HEK293 (cell line): ENCODE measurements at regions not wholly inside any gene's neighbourhood (a gene's known extent, or its start where the extent isn't known, plus 50 kb on each side); places are given as distances from the start of the nearest gene placed in this dataset.

ENCODE experiments used
- CTCF ChIA-PET: fragments of 350-600 bp; formaldehyde crosslinking; extraction: SDS; loops from one replicate; lab custom pipeline; 2021; ENCODE audit warnings: antibody characterized with exemption; lab: Yijun Ruan, JAX
- POLR2A ChIA-PET: fragments of 300-600 bp; formaldehyde crosslinking; extraction: SDS; loops from one replicate; lab custom pipeline; 2020; ENCODE audit warnings: antibody characterized with exemption, inconsistent platforms; lab: Yijun Ruan, JAX
- H3K27ac ChIP-seq: fragments of 200-500 bp; sonication (Bioruptor generic); 2 replicates; pipeline ENCODE4 v1.5.1; 2014; ENCODE audit warnings: low read depth, low read length, control low read depth, inconsistent platforms; ENCODE audit errors: extremely low read depth
- H3K36me3 ChIP-seq, 2 experiments: fragments of 200-500 bp in 1 of 2; sonication (Bioruptor generic) in 1 of 2; 1 replicate in 1 of 2; 2 replicates in 1 of 2; pipeline ENCODE4 v1.5.1; 2014 to 2017; ENCODE audit warnings: inconsistent platforms in 2 of 2, low read length in 2 of 2; ENCODE audit not compliant: control insufficient read depth in 2 of 2, insufficient read depth in 1 of 2
- H3K4me1 ChIP-seq: fragments of 200-500 bp; sonication (Bioruptor generic); 2 replicates; pipeline ENCODE4 v1.5.1; 2014; ENCODE audit warnings: mild to moderate bottlenecking, low read length, inconsistent platforms; ENCODE audit not compliant: control insufficient read depth, insufficient read depth
- H3K4me3 ChIP-seq: 2 replicates; pipeline ENCODE4 v1.5.1; 2011; ENCODE audit warnings: low read depth, mild to moderate bottlenecking, control low read depth, low read length, moderate library complexity
- H3K9me3 ChIP-seq: fragments of 200-500 bp; sonication (Bioruptor generic); 2 replicates; pipeline ENCODE4 v1.5.1; 2014; ENCODE audit warnings: low read depth, low read length, inconsistent platforms; ENCODE audit not compliant: control insufficient read depth, insufficient read depth
- IKZF3 ChIP-seq: fragments of 450-650 bp; IDR thresholded peaks from 2 replicates; pipeline ENCODE4 v1.5.0; 2018; ENCODE audit warnings: missing biosample characterization, mild to moderate bottlenecking, missing genetic modification characterization, moderate library complexity
- OVOL3 ChIP-seq: fragments of 450-650 bp; formaldehyde crosslinking; IDR thresholded peaks from 2 replicates; pipeline ENCODE4 v1.5.1; 2016; ENCODE audit warnings: missing biosample characterization, missing genetic modification characterization
- PRDM1 ChIP-seq: fragments of 450-650 bp; formaldehyde crosslinking; IDR thresholded peaks from 2 replicates; pipeline ENCODE4; 2016; ENCODE audit warnings: missing biosample characterization, missing genetic modification characterization
- TRIM28 ChIP-seq: IDR thresholded peaks from 2 replicates; pipeline ENCODE4 v1.6.1; 2011; ENCODE audit warnings: low read length, control low read depth, borderline replicate concordance
- ZNF404 ChIP-seq: fragments of 450-650 bp; formaldehyde crosslinking; IDR thresholded peaks from 2 replicates; pipeline ENCODE4 v1.5.1; 2017; ENCODE audit warnings: missing biosample characterization, missing genetic modification characterization
- ZNF426 ChIP-seq: fragments of 450-650 bp; formaldehyde crosslinking; IDR thresholded peaks from 2 replicates; pipeline ENCODE4 v1.5.1; 2017; ENCODE audit warnings: missing biosample characterization, missing genetic modification characterization, mild to moderate bottlenecking, inconsistent platforms, moderate library complexity
- ZNF433 ChIP-seq: fragments of 450-650 bp; formaldehyde crosslinking; IDR thresholded peaks from 2 replicates; pipeline ENCODE4 v1.5.1; 2016; ENCODE audit warnings: missing biosample characterization, missing genetic modification characterization, low read depth
- ZNF48 ChIP-seq: fragments of 450-650 bp; formaldehyde crosslinking; IDR thresholded peaks from 2 replicates; pipeline ENCODE4 v1.5.1; 2016; ENCODE audit warnings: missing biosample characterization, missing genetic modification characterization
- ZNF510 ChIP-seq: fragments of 450-650 bp; formaldehyde crosslinking; IDR thresholded peaks from 2 replicates; pipeline ENCODE4 v1.5.1; 2018; ENCODE audit warnings: mild to moderate bottlenecking, missing genetic modification characterization, missing biosample characterization; ENCODE audit not compliant: insufficient replicate concordance
- ZNF555 ChIP-seq: fragments of 450-650 bp; formaldehyde crosslinking; conservative IDR thresholded peaks from 2 replicates; pipeline ENCODE4 v1.5.1; 2017; ENCODE audit warnings: missing biosample characterization, mild to moderate bottlenecking, missing genetic modification characterization, inconsistent platforms
- ZNF561 ChIP-seq: fragments of 450-650 bp; IDR thresholded peaks from 2 replicates; pipeline ENCODE4 v1.5.1; 2018; ENCODE audit warnings: missing biosample characterization, missing genetic modification characterization, borderline replicate concordance
- ZNF707 ChIP-seq: fragments of 450-650 bp; formaldehyde crosslinking; IDR thresholded peaks from 2 replicates; pipeline ENCODE4 v1.5.1; 2016; ENCODE audit warnings: missing biosample characterization, missing genetic modification characterization
- ZNF791 ChIP-seq: fragments of 450-650 bp; formaldehyde crosslinking; IDR thresholded peaks from 2 replicates; pipeline ENCODE4 v1.5.1; 2016; ENCODE audit warnings: missing biosample characterization, missing genetic modification characterization
- TF ChIP-seq, protein P1 (sequence below): fragments of 450-650 bp; formaldehyde crosslinking; IDR thresholded peaks from 2 replicates; pipeline ENCODE4 v1.5.1; 2017; ENCODE audit warnings: missing biosample characterization, mild to moderate bottlenecking, missing genetic modification characterization, moderate library complexity
- TF ChIP-seq, protein P2 (sequence below): fragments of 450-650 bp; formaldehyde crosslinking; IDR thresholded peaks from 2 replicates; pipeline ENCODE4 v1.5.1; 2017; ENCODE audit warnings: missing biosample characterization, missing genetic modification characterization
- TF ChIP-seq, protein P3 (sequence below): fragments of 450-650 bp; formaldehyde crosslinking; IDR thresholded peaks from 2 replicates; pipeline ENCODE4 v1.5.1; 2016; ENCODE audit warnings: missing biosample characterization, missing genetic modification characterization
- TF ChIP-seq, protein P4 (sequence below): fragments of 450-650 bp; formaldehyde crosslinking; IDR thresholded peaks from 2 replicates; pipeline ENCODE4 v1.5.1; 2016; ENCODE audit warnings: missing biosample characterization, missing genetic modification characterization
- TF ChIP-seq, protein P5 (sequence below): fragments of 450-650 bp; formaldehyde crosslinking; IDR thresholded peaks from 2 replicates; pipeline ENCODE4 v1.5.1; 2016; ENCODE audit warnings: missing biosample characterization, missing genetic modification characterization
- TF ChIP-seq, protein P6 (sequence below): fragments of 450-650 bp; formaldehyde crosslinking; conservative IDR thresholded peaks from 2 replicates; pipeline ENCODE4 v1.5.1; 2016; ENCODE audit warnings: low read depth, missing biosample characterization, missing genetic modification characterization
- TF ChIP-seq, protein P7 (sequence below): fragments of 450-650 bp; formaldehyde crosslinking; IDR thresholded peaks from 2 replicates; pipeline ENCODE4 v1.5.0; 2017; ENCODE audit warnings: missing biosample characterization, missing genetic modification characterization, borderline replicate concordance

DNA sequence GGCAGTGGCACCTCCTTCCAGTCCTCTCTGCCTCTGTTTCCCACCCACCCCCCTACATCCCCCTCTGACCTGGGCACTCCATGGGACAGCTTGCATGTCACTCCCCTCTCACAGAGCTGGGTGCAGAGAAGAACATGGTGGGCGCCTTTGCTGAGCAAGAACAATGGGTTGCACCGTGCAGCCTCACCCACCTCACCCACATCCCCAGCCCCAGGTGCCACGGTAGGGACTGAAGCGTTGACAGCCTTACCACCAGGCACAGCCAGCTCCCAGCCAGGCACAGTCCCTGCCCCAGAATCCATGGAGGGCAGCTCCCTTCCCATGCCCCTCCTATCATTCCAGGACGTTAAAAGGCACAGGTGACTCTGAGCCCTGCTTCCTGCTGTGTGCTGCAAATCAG, 93.1 kb upstream of the VSTM2B start:
- TF ChIP-seq ZNF426 (tag by site-specific recombination) (no peak), ZNF555 (no peak), ZNF791 (tag by site-specific recombination) (no peak), ZNF707 (tag by site-specific recombination) (no peak), PRDM1 (no peak), IKZF3 (no peak), ZNF510 (tag by site-specific recombination) (no peak), ZNF433 (tag by site-specific recombination) (no peak), OVOL3 (tag by site-specific recombination) (no peak), ZNF404 (tag by site-specific recombination) (no peak), TRIM28 (no peak), ZNF48 (tag by site-specific recombination) (no peak), ZNF561 (tag by site-specific recombination) (no peak)
- TF ChIP-seq, protein P1, sequence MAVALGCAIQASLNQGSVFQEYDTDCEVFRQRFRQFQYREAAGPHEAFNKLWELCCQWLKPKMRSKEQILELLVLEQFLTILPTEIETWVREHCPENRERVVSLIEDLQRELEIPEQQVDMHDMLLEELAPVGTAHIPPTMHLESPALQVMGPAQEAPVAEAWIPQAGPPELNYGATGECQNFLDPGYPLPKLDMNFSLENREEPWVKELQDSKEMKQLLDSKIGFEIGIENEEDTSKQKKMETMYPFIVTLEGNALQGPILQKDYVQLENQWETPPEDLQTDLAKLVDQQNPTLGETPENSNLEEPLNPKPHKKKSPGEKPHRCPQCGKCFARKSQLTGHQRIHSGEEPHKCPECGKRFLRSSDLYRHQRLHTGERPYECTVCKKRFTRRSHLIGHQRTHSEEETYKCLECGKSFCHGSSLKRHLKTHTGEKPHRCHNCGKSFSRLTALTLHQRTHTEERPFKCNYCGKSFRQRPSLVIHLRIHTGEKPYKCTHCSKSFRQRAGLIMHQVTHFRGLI: no peak
- TF ChIP-seq, protein P2, sequence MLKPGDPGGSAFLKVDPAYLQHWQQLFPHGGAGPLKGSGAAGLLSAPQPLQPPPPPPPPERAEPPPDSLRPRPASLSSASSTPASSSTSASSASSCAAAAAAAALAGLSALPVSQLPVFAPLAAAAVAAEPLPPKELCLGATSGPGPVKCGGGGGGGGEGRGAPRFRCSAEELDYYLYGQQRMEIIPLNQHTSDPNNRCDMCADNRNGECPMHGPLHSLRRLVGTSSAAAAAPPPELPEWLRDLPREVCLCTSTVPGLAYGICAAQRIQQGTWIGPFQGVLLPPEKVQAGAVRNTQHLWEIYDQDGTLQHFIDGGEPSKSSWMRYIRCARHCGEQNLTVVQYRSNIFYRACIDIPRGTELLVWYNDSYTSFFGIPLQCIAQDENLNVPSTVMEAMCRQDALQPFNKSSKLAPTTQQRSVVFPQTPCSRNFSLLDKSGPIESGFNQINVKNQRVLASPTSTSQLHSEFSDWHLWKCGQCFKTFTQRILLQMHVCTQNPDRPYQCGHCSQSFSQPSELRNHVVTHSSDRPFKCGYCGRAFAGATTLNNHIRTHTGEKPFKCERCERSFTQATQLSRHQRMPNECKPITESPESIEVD (tag by site-specific recombination): no peak
- TF ChIP-seq, protein P3, sequence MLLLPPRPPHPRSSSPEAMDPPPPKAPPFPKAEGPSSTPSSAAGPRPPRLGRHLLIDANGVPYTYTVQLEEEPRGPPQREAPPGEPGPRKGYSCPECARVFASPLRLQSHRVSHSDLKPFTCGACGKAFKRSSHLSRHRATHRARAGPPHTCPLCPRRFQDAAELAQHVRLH (tag by site-specific recombination): no peak
- TF ChIP-seq, protein P4, sequence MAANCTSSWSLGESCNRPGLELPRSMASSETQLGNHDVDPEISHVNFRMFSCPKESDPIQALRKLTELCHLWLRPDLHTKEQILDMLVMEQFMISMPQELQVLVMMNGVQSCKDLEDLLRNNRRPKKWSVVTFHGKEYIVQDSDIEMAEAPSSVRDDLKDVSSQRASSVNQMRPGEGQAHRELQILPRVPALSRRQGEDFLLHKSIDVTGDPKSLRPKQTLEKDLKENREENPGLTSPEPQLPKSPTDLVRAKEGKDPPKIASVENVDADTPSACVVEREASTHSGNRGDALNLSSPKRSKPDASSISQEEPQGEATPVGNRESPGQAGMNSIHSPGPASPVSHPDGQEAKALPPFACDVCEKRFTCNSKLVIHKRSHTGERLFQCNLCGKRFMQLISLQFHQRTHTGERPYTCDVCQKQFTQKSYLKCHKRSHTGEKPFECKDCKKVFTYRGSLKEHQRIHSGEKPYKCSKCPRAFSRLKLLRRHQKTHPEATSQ (tag by site-specific recombination): no peak
- TF ChIP-seq, protein P5, sequence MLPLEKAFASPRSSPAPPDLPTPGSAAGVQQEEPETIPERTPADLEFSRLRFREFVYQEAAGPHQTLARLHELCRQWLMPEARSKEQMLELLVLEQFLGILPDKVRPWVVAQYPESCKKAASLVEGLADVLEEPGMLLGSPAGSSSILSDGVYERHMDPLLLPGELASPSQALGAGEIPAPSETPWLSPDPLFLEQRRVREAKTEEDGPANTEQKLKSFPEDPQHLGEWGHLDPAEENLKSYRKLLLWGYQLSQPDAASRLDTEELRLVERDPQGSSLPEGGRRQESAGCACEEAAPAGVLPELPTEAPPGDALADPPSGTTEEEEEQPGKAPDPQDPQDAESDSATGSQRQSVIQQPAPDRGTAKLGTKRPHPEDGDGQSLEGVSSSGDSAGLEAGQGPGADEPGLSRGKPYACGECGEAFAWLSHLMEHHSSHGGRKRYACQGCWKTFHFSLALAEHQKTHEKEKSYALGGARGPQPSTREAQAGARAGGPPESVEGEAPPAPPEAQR (tag by site-specific recombination): no peak
- TF ChIP-seq, protein P6, sequence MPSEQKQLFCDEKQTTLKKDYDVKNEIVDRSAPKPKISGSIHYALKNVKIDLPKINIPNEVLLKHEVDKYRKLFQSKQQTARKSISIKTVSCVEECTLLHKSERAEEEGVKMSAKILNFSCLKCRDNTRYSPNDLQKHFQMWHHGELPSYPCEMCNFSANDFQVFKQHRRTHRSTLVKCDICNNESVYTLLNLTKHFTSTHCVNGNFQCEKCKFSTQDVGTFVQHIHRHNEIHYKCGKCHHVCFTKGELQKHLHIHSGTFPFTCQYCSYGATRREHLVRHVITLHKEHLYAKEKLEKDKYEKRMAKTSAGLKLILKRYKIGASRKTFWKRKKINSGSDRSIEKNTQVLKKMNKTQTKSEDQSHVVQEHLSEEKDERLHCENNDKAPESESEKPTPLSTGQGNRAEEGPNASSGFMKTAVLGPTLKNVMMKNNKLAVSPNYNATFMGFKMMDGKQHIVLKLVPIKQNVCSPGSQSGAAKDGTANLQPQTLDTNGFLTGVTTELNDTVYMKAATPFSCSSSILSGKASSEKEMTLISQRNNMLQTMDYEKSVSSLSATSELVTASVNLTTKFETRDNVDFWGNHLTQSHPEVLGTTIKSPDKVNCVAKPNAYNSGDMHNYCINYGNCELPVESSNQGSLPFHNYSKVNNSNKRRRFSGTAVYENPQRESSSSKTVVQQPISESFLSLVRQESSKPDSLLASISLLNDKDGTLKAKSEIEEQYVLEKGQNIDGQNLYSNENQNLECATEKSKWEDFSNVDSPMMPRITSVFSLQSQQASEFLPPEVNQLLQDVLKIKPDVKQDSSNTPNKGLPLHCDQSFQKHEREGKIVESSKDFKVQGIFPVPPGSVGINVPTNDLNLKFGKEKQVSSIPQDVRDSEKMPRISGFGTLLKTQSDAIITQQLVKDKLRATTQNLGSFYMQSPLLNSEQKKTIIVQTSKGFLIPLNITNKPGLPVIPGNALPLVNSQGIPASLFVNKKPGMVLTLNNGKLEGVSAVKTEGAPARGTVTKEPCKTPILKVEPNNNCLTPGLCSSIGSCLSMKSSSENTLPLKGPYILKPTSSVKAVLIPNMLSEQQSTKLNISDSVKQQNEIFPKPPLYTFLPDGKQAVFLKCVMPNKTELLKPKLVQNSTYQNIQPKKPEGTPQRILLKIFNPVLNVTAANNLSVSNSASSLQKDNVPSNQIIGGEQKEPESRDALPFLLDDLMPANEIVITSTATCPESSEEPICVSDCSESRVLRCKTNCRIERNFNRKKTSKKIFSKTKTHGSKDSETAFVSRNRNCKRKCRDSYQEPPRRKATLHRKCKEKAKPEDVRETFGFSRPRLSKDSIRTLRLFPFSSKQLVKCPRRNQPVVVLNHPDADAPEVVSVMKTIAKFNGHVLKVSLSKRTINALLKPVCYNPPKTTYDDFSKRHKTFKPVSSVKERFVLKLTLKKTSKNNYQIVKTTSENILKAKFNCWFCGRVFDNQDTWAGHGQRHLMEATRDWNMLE (tag by site-specific recombination): no peak
- TF ChIP-seq, protein P7, sequence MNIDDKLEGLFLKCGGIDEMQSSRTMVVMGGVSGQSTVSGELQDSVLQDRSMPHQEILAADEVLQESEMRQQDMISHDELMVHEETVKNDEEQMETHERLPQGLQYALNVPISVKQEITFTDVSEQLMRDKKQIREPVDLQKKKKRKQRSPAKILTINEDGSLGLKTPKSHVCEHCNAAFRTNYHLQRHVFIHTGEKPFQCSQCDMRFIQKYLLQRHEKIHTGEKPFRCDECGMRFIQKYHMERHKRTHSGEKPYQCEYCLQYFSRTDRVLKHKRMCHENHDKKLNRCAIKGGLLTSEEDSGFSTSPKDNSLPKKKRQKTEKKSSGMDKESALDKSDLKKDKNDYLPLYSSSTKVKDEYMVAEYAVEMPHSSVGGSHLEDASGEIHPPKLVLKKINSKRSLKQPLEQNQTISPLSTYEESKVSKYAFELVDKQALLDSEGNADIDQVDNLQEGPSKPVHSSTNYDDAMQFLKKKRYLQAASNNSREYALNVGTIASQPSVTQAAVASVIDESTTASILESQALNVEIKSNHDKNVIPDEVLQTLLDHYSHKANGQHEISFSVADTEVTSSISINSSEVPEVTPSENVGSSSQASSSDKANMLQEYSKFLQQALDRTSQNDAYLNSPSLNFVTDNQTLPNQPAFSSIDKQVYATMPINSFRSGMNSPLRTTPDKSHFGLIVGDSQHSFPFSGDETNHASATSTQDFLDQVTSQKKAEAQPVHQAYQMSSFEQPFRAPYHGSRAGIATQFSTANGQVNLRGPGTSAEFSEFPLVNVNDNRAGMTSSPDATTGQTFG (tag by site-specific recombination): no peak
- POLR2A ChIA-PET: no interaction called here
- no peaks in the 10 kb centered on the region for H3K36me3 ChIP-seq
- no peak overlapping the region for H3K27ac ChIP-seq
- CTCF ChIA-PET: interaction anchor here (0.6 kb wide), 1 partner anchor 177 kb away, joined by 3 read pairs; no protein-coding TSS in a partner anchor
- H3K4me1 ChIP-seq: no peaks in the 10 kb centered on the region
- no peaks in the 10 kb centered on the region for H3K9me3 ChIP-seq
- H3K4me3 ChIP-seq: no peak overlapping the region
